ENCODE measurements at regions not wholly inside any gene's neighbourhood (a gene's known extent, or its start where the extent isn't known, plus 50 kb on each side); places are given as distances from the start of the nearest gene placed in this dataset.

- TF ChIP-seq GABPA (IDR thresholded peaks at IDR 0.05; ENCODE audit: low read depth): no peak
Observed at GRCh38 chr6:18835976-18836375, 448.8 kb downstream of the RNF144B start (continued).

- H3K27ac ChIP-seq (ENCODE audit: control insufficient read depth, insufficient read depth): no peak overlapping the region
- H3K4me3 ChIP-seq: no peak overlapping the region
- no peak for ATAC-seq
- H3K27me3 ChIP-seq (replicated peaks in 1 of 2; ENCODE audit: control insufficient read depth in 2 of 2, insufficient read depth in 2 of 2, low read length in 1 of 2): no peaks in the 10 kb centered on the region
- no peaks in the 10 kb centered on the region for H3K4me1 ChIP-seq (ENCODE audit: control insufficient read depth, insufficient read depth, low read length)
- H3K79me2 ChIP-seq (ENCODE audit: control insufficient read depth, insufficient read depth, low read length): no peaks in the 10 kb centered on the region
- ChIA-PET RAD21 (ENCODE audit: unreplicated experiment) (no interaction called here), SMC1A (ENCODE audit: uncharacterized antibody, unreplicated experiment) (no interaction called here), POLR2A (interaction anchor here (0.6 kb wide), 1 partner anchor 508 kb away, joined by 3 read pairs; no protein-coding TSS in a partner anchor), CTCF (no interaction called here)
- BruUV-seq (replicated peaks): no TSS peak
- no peak for DNase-seq (ENCODE audit: low read depth, low spot score)
- H2AFZ ChIP-seq (ENCODE audit: control insufficient read depth, low read depth, low read length): no peak overlapping the region
- H3K9ac ChIP-seq (ENCODE audit: control insufficient read depth, insufficient read depth, low read length): no peak overlapping the region
- intact Hi-C loops (cut with micrococcal nuclease; ENCODE audit: unreplicated experiment): no loop called here
- H4K20me1 ChIP-seq (ENCODE audit: control insufficient read depth, insufficient read depth): no peaks in the 10 kb centered on the region
- no peak for FAIRE-seq
- TF ChIP-seq USF1 (IDR thresholded peaks at IDR 0.05; ENCODE audit: borderline replicate concordance, extremely low read length, insufficient read depth, low read depth, low read length): no peak
- no peak for TF ChIP-seq ZNF24 (IDR thresholded peaks at IDR 0.05)
- TF ChIP-seq E2F4 (IDR thresholded peaks at IDR 0.05; ENCODE audit: low read depth, low read length): no peak
- TF ChIP-seq LARP7 (IDR thresholded peaks at IDR 0.05): no peak
- no peak for TF ChIP-seq ZBTB33 (IDR thresholded peaks at IDR 0.05)
- TF ChIP-seq MYB (IDR thresholded peaks at IDR 0.05; ENCODE audit: borderline replicate concordance, low read depth, low read length): no peak
- no peak for TF ChIP-seq HDAC6 (IDR thresholded peaks at IDR 0.05; ENCODE audit: unreplicated experiment)
- no peak for TF ChIP-seq EP300 (IDR thresholded peaks at IDR 0.05; ENCODE audit: borderline replicate concordance in 1 of 2, control insufficient read depth in 1 of 2, low read depth in 2 of 2, low read length in 2 of 2)
- TF ChIP-seq STAT3 (IDR thresholded peaks at IDR 0.05; ENCODE audit: low read depth, low read length): no peak
- no peak for TF ChIP-seq BCLAF1 (IDR thresholded peaks at IDR 0.05)
- no peak for TF ChIP-seq IRF4 (IDR thresholded peaks at IDR 0.05; ENCODE audit: low read depth, low read length)
- no peak for TF ChIP-seq SUZ12 (IDR thresholded peaks at IDR 0.05; ENCODE audit: unreplicated experiment)
- no peak for TF ChIP-seq YY1 (IDR thresholded peaks at IDR 0.05; ENCODE audit: low read depth, low read length)
- TF ChIP-seq MXI1 (IDR thresholded peaks at IDR 0.05; ENCODE audit: low read depth, low read length): no peak
- in situ Hi-C loops (cut with MboI): no loop called here
- no peaks in the 10 kb centered on the region for H3K36me3 ChIP-seq (ENCODE audit: control insufficient read depth in 2 of 2, insufficient read depth in 2 of 2, low read length in 1 of 2)
- no peak overlapping the region for H3K4me2 ChIP-seq (ENCODE audit: control insufficient read depth, insufficient read depth)
- 40% methylated on average over 3 of the region's 3 CpGs for WGBS (ENCODE audit: insufficient coverage, insufficient replicate concordance, low lambda C conversion rate, missing lambda C conversion rate)
- H3K9me3 ChIP-seq (replicated peaks; ENCODE audit: control insufficient read depth, insufficient read depth, low read length): no peaks in the 10 kb centered on the region
Observed at GRCh38 chr6:18837013-18837412, 449.9 kb downstream of the RNF144B start.

Measured in GM12878 (cell line).